DOHH2 (cell line): ENCODE measurements at regions not wholly inside any gene's neighbourhood (a gene's known extent, or its start where the extent isn't known, plus 50 kb on each side); places are given as distances from the start of the nearest gene placed in this dataset.

ENCODE experiments used
- CTCF ChIP-seq: fragments of 200-600 bp; sonication (generic); IDR thresholded peaks from one replicate; pipeline ENCODE4 v1.5.1; 2014; ENCODE audit warnings: antibody characterized with exemption, mild to moderate bottlenecking, low read depth, low read length; ENCODE audit not compliant: poor library complexity, severe bottlenecking
- EZH2phosphoT487 ChIP-seq: fragments of 200-600 bp; sonication (generic); IDR thresholded peaks from 2 replicates; pipeline ENCODE4 v1.6.1; 2017; ENCODE audit warnings: borderline replicate concordance, mild to moderate bottlenecking, antibody characterized with exemption, low read length, moderate library complexity, mixed read lengths

GRCh38 chr4:133058701-133059100 lies 90.4 kb upstream of the PCDH10 start:
- no peak for TF ChIP-seq CTCF
- no peak for TF ChIP-seq EZH2phosphoT487
